GM13976 (cell line): ENCODE measurements at regions not wholly inside any gene's neighbourhood (a gene's known extent, or its start where the extent isn't known, plus 50 kb on each side); places are given as distances from the start of the nearest gene placed in this dataset.
"Not testable (repeated sequence)": the region's sequence is repeated elsewhere in the genome, so short reads cannot be mapped to it uniquely, and the experiment has no call there.

Experiments used
- DNase-seq: peaks from one replicate; pipeline ENCODE4 v3.0.0; 2012; ENCODE audit warnings: low spot score
- in situ Hi-C: fragments of 300-500 bp; cut with MboI; formaldehyde crosslinking; loops from one replicate; pipeline ENCODE4 v1.12.0; 2022; ENCODE audit warnings: low sequenced_read_pairs, mixed read lengths, inconsistent platforms; ENCODE audit not compliant: unreplicated experiment
- TF ChIP-seq, protein P1 (sequence below): IDR thresholded peaks from 2 replicates; pipeline ENCODE4 v1.5.1; 2012; ENCODE audit warnings: borderline replicate concordance, mild to moderate bottlenecking; ENCODE audit not compliant: insufficient read depth; ENCODE audit errors: extremely low read depth, missing control alignments, control extremely low read depth

DNA sequence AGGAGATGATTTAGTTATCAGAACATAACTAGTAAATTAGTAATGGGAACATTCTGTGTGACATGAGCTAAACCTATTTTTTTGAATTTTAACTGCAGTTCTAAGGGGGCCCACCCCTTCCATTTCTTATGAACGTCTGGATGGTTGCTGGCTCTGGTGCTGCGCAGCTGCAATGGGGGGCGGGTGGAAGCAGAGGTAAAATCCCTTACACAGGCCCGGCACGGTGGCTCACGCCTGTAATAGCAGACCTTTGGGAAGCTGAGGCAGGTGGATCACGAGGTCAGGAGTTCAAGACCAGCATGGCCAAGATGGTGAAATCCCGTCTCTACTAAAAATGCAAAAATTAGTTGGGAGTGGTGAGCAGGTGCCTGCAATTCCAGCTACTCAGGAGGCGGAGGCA lies 151.5 kb downstream of the GALR1 start:
- in situ Hi-C loops: no loop called here
- TF ChIP-seq, protein P1, sequence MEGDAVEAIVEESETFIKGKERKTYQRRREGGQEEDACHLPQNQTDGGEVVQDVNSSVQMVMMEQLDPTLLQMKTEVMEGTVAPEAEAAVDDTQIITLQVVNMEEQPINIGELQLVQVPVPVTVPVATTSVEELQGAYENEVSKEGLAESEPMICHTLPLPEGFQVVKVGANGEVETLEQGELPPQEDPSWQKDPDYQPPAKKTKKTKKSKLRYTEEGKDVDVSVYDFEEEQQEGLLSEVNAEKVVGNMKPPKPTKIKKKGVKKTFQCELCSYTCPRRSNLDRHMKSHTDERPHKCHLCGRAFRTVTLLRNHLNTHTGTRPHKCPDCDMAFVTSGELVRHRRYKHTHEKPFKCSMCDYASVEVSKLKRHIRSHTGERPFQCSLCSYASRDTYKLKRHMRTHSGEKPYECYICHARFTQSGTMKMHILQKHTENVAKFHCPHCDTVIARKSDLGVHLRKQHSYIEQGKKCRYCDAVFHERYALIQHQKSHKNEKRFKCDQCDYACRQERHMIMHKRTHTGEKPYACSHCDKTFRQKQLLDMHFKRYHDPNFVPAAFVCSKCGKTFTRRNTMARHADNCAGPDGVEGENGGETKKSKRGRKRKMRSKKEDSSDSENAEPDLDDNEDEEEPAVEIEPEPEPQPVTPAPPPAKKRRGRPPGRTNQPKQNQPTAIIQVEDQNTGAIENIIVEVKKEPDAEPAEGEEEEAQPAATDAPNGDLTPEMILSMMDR: no peak
- no peak for DNase-seq

DNA sequence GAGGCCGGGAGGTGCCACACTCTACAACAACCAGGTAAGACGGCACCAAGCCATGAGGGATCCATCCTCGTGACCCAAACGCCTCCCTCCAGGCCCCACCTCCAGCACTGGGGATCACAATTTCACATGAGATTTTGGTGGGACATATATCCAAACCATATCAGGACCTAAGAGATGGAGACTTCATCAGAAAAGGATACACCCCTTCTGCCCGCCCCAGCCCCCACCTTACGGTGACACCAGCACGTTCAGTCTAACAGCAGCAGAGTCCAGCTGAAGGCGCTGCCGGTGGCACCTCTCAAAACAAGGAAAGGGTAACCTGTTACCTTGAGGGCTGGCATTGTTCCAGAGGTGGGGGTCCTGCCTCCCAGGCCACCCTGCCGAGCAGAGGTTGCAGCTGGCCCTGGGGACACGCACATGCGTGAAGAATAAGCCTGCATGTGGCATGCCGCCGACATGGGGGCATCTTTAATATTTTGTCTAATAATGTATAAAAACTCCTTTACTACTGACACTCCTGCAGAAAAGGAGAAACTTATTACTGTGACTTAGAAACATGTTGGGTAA lies 154.4 kb downstream of the GALR1 start:
- in situ Hi-C loops: no loop called here

DNA sequence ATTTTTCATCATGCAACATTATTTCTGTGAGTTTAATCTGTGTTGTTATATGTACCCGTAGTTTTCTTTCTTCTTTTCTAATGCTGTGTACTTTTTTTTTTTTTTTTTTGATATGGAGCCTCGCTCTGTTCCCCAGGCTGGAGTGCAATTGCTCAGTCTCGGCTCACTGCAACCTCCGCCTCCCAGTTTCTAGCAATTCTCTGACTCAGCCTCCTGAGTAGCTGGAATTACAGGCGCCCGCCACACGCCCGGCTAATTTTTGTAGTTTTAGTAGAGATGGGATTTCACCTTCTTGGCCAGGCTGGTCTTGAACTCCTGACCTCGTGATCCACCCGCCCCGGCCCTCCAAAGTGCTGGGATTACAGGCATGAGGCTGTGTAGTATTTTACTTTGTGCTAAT lies 155.4 kb downstream of the GALR1 start:
- no peak for DNase-seq
- in situ Hi-C loops: no loop called here
- TF ChIP-seq, protein P1: no peak

More for the DNA sequence above, 154.4 kb downstream of the GALR1 start:
- DNase-seq: no peak
- TF ChIP-seq, protein P1: no peak

DNA sequence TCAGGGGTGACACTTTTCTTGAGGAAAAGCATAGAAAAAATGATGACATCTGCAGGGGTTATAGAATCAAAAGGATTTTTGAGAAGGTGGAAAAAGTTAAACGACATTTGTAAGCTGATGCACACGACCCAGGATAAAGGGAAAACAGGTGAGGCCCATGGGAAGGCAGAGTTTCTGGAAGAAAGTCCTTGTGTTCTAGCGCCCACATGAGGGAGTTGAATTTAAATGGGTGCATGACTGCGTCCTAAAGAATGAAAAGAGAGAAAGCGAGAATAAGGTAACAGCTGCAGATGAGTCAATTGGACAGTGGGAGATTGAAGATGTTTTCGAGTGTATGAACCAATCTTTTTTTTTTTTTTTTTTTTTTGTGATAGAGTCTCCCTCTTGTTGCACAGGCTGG lies 158.1 kb downstream of the GALR1 start:
- no peak for DNase-seq
- in situ Hi-C loops: no loop called here
- TF ChIP-seq, protein P1: no peak

DNA sequence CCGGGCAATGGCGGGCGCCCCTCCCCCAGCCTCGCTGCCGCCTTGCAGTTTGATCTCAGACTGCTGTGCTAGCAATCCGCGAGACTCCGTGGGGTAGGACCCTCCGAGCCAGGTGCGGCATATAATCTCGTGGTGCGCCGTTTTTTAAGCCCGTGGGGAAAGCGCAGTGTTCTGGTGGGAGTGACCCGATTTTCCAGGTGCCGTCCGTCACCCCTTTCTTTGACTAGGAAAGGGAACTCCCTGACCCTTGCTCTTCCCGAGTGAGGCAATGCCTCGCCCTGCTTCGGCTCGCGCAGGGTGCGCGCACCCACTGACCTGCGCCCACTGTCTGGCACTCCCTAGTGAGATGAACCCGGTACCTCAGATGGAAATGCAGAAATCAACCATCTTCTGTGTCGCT lies 171.9 kb downstream of the GALR1 start:
- in situ Hi-C loops, DNase-seq: not testable (repeated sequence)

DNA sequence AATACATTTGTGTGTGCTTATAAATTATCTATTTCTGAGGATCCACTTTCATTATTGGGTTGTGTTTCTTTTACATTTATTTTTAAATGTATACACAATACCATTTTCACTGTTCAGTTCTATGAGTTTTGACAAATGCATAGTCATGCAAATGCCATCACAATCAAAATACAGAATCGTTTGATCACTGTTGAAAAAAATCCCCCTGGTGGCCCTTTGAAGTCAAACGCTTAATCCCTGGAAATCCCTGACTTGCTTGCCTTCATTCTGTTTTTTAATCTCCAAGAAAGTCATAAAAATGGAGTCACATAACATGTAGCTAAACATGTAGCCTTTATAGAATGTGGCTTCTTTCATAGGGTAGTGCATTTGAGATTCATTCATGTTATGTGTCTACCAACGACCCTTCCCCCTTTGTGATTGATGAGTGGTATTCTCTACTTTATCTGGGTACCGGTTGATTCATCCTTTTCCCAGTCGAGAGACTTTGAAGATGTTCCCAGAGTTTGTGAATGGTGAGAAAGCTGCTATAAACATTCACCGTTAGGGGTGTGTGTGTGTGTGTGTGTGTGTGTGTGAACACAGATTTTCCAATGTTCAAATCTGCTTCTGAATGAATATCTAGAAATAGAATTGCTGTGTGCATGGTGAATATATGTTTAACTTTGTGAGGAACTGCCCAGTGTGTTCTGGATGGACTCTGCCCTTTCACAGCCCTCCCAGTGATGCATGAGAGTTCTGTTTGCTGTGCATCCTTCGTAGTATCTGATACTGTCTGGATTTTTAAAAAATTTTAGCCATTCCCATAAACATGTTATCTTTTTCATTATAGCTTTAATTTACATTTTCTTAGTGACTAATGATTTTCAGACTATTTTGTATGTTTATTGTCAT lies 173.6 kb downstream of the GALR1 start:
- TF ChIP-seq, protein P1: no peak
- no peak for DNase-seq
- in situ Hi-C loops: no loop called here

DNA sequence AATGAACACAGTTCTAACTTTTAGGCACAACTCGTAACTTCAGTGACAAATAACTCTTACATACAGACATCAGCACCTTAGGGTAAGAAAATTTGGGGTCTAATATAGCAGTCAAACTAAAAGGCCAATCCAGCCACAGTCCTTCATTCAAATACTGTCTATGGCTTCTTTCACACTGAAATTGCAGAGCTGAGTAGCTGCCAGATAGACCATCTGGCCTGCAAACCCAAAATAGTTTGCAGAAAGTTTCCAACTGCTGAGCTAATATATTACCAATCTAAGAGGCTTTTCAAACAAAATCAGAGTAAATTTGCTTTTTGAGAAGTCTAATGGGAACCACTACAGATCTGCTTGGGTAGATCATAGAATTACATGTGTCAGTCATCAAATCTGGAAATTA lies 183.4 kb downstream of the GALR1 start:
- TF ChIP-seq, protein P1: no peak
- in situ Hi-C loops: no loop called here
- DNase-seq: no peak
